Large intestine (tissue), 3 donors: ENCODE measurements at regions not wholly inside any gene's neighbourhood (a gene's known extent, or its start where the extent isn't known, plus 50 kb on each side); places are given as distances from the start of the nearest gene placed in this dataset.

Experiments
- DNase-seq, 2 donors: peaks; one replicate each; pipeline versions ENCODE4 v3.0.0 to v3.0.0-alpha.2; 2013
- H3K27ac ChIP-seq: one replicate; pipeline ENCODE4 v1.5.1; 2013; ENCODE audit warnings: low read length
- H3K27me3 ChIP-seq: 2 replicates; pipeline ENCODE4 v1.6.1; 2013; ENCODE audit warnings: low read length; ENCODE audit not compliant: control insufficient read depth, insufficient read depth
- H3K36me3 ChIP-seq: 2 replicates; pipeline ENCODE4 v1.6.1; 2013; ENCODE audit warnings: low read length; ENCODE audit not compliant: control insufficient read depth, insufficient read depth
- H3K4me1 ChIP-seq: one replicate; pipeline ENCODE4 v1.6.1; 2013; ENCODE audit warnings: low read length; ENCODE audit not compliant: control insufficient read depth, insufficient read depth
- H3K4me3 ChIP-seq: one replicate; pipeline ENCODE4 v1.5.1; 2013; ENCODE audit warnings: low read length
- H3K9me3 ChIP-seq: one replicate; pipeline ENCODE4 v1.6.1; 2013; ENCODE audit warnings: mild to moderate bottlenecking, low read depth, low read length, moderate library complexity; ENCODE audit not compliant: control insufficient read depth
- WGBS: methylation state at CpG from one replicate; pipeline ENCODE4 v1.1.5; 2013; ENCODE audit warnings: low lambda C conversion rate; ENCODE audit not compliant: insufficient coverage; 5-methylcytosine and 5-hydroxymethylcytosine counted together

- no peaks in the 10 kb centered on the region for H3K36me3 ChIP-seq
- no peak overlapping the region for H3K27ac ChIP-seq
- no peaks in the 10 kb centered on the region for H3K9me3 ChIP-seq
- 92% methylated on average over 2 of the region's 12 CpGs for WGBS
- DNase-seq, result peak; percentile 11 to 14
- no peak overlapping the region for H3K4me3 ChIP-seq
- no peaks in the 10 kb centered on the region for H3K27me3 ChIP-seq
- no peaks in the 10 kb centered on the region for H3K4me1 ChIP-seq
Observed at GRCh38 chr11:127345819-127346459, 345.4 kb upstream of the KIRREL3 start.

GRCh38 chr11:127340438-127340837, 339.9 kb upstream of the KIRREL3 start:
- no peaks in the 10 kb centered on the region for H3K9me3 ChIP-seq
- 83% methylated on average over 1 of the region's 1 CpG for WGBS
- no peaks in the 10 kb centered on the region for H3K4me1 ChIP-seq
- no peaks in the 10 kb centered on the region for H3K27me3 ChIP-seq
- no peak for DNase-seq
- no peak overlapping the region for H3K27ac ChIP-seq
- H3K4me3 ChIP-seq, result no peak overlapping the region
- no peaks in the 10 kb centered on the region for H3K36me3 ChIP-seq

GRCh38 chr11:127339376-127339775, 338.8 kb upstream of the KIRREL3 start:
- Histone ChIP-seq H3K36me3 (no peaks in the 10 kb centered on the region), H3K4me3 (no peak overlapping the region), H3K4me1 (no peaks in the 10 kb centered on the region), H3K27me3 (no peaks in the 10 kb centered on the region), H3K27ac (no peak overlapping the region), H3K9me3 (no peaks in the 10 kb centered on the region)
- DNase-seq, result no peak
- 100% methylated on average over 1 of the region's 1 CpG for WGBS

GRCh38 chr11:127338380-127339259, 338.1 kb upstream of the KIRREL3 start:
- Histone ChIP-seq H3K4me3 (no peak overlapping the region), H3K4me1 (no peaks in the 10 kb centered on the region), H3K27ac (no peak overlapping the region), H3K36me3 (no peaks in the 10 kb centered on the region), H3K27me3 (no peaks in the 10 kb centered on the region), H3K9me3 (no peaks in the 10 kb centered on the region)
- no peak for DNase-seq
- WGBS, result 88% methylated on average over 3 of the region's 6 CpGs

- H3K4me3 ChIP-seq, result no peak overlapping the region
- H3K9me3 ChIP-seq, result peaks cover 6% of the 10 kb centered on the region
- WGBS, result 78% methylated on average over 1 of the region's 1 CpG
- no peaks in the 10 kb centered on the region for H3K27me3 ChIP-seq
- no peak for DNase-seq
- no peaks in the 10 kb centered on the region for H3K36me3 ChIP-seq
- H3K4me1 ChIP-seq, result no peaks in the 10 kb centered on the region
- no peak overlapping the region for H3K27ac ChIP-seq
Observed at GRCh38 chr11:127334466-127334865, 333.9 kb upstream of the KIRREL3 start.

GRCh38 chr11:127332896-127333295, 332.3 kb upstream of the KIRREL3 start:
- Histone ChIP-seq H3K4me3 (no peak overlapping the region), H3K36me3 (no peaks in the 10 kb centered on the region), H3K27me3 (no peaks in the 10 kb centered on the region), H3K4me1 (no peaks in the 10 kb centered on the region), H3K27ac (no peak overlapping the region), H3K9me3 (peaks cover 6% of the 10 kb centered on the region)
- no peak for DNase-seq
- 93% methylated on average over 2 of the region's 2 CpGs for WGBS

GRCh38 chr11:127330044-127330443, 329.5 kb upstream of the KIRREL3 start:
- H3K36me3 ChIP-seq, result no peaks in the 10 kb centered on the region
- DNase-seq, result no peak
- no peaks in the 10 kb centered on the region for H3K27me3 ChIP-seq
- 53% methylated on average over 3 of the region's 3 CpGs for WGBS
- no peaks in the 10 kb centered on the region for H3K4me1 ChIP-seq
- H3K9me3 ChIP-seq, result peaks cover 6% of the 10 kb centered on the region
- no peak overlapping the region for H3K27ac ChIP-seq
- no peak overlapping the region for H3K4me3 ChIP-seq

- WGBS, result 88% methylated on average over 2 of the region's 2 CpGs
- no peak overlapping the region for H3K27ac ChIP-seq
Observed at GRCh38 chr11:127308291-127308690, 307.7 kb upstream of the KIRREL3 start.

GRCh38 chr11:127307700-127308099, 307.1 kb upstream of the KIRREL3 start:
- WGBS, result 60% methylated on average over 1 of the region's 5 CpGs
- H3K9me3 ChIP-seq, result no peaks in the 10 kb centered on the region
- H3K4me3 ChIP-seq, result no peak overlapping the region
- peaks cover 3% of the 10 kb centered on the region for H3K27me3 ChIP-seq
- H3K4me1 ChIP-seq, result no peaks in the 10 kb centered on the region
- H3K36me3 ChIP-seq, result no peaks in the 10 kb centered on the region
- no peak overlapping the region for H3K27ac ChIP-seq
- no peak for DNase-seq

More at GRCh38 chr11:127308291-127308690, 307.7 kb upstream of the KIRREL3 start:
- Histone ChIP-seq H3K4me1 (no peaks in the 10 kb centered on the region), H3K36me3 (no peaks in the 10 kb centered on the region), H3K4me3 (no peak overlapping the region), H3K9me3 (no peaks in the 10 kb centered on the region), H3K27me3 (peaks cover 3% of the 10 kb centered on the region)
- no peak for DNase-seq

- WGBS, result 100% methylated on average over 1 of the region's 3 CpGs
- H3K4me3 ChIP-seq, result no peak overlapping the region
Observed at GRCh38 chr11:127304634-127305033, 304.1 kb upstream of the KIRREL3 start.

More at GRCh38 chr11:127304634-127305033, 304.1 kb upstream of the KIRREL3 start:
- Histone ChIP-seq H3K27me3 (peaks cover 3% of the 10 kb centered on the region), H3K9me3 (no peaks in the 10 kb centered on the region), H3K4me1 (no peaks in the 10 kb centered on the region), H3K36me3 (no peaks in the 10 kb centered on the region), H3K27ac (no peak overlapping the region)
- no peak for DNase-seq
